H1 (cell line): ENCODE measurements at regions not wholly inside any gene's neighbourhood (a gene's known extent, or its start where the extent isn't known, plus 50 kb on each side); places are given as distances from the start of the nearest gene placed in this dataset.
A peak's percentile ranks its signal among the peaks of the same experiment; 100 is the strongest.

ENCODE experiments used
- ASH2L ChIP-seq: fragments of 200-600, 300-600 bp; sonication (generic); IDR thresholded peaks from one replicate; pipeline ENCODE4 v1.7.1; 2017; ENCODE audit warnings: low read length
- ATF2 ChIP-seq: IDR thresholded peaks from 2 replicates; pipeline ENCODE4 v1.6.1; 2012; ENCODE audit warnings: low read length, inconsistent platforms
- CBX5 ChIP-seq: fragments of 300-800, 300-1000 bp; sonication (generic); IDR thresholded peaks from 2 replicates; pipeline ENCODE4 v1.7.1; 2016; ENCODE audit warnings: antibody characterized with exemption, low read length, low read depth
- CHD7 ChIP-seq: fragments of 300-600 bp; sonication (generic); IDR thresholded peaks from 2 replicates; pipeline ENCODE4 v1.7.1; 2012; ENCODE audit warnings: low read length, moderate library complexity, mild to moderate bottlenecking, inconsistent platforms; ENCODE audit not compliant: insufficient replicate concordance
- POLR2AphosphoS5 ChIP-seq: IDR thresholded peaks from 2 replicates; pipeline ENCODE4 v1.6.1; 2011; ENCODE audit warnings: low read depth, low read length
- RBBP5 ChIP-seq: IDR thresholded peaks from 2 replicates; pipeline ENCODE4 v1.7.1; 2012; ENCODE audit warnings: low read depth, mild to moderate bottlenecking, inconsistent platforms, low read length, moderate library complexity, borderline replicate concordance
- SRF ChIP-seq: IDR thresholded peaks from 2 replicates; pipeline ENCODE4 v1.6.1; 2011; ENCODE audit warnings: mild to moderate bottlenecking, low read depth, low read length, moderate library complexity

GRCh38 chr12:88958153-88958552 is 377.9 kb upstream of the KITLG start (continued):
- TF ChIP-seq CHD7 (peak; percentile 91), CBX5 (no peak), SRF (no peak), ASH2L (no peak), RBBP5 (no peak), POLR2AphosphoS5 (no peak), ATF2 (no peak)
- TF ChIP-seq, all 59 proteins: peak for 2
